BE2C (cell line): ENCODE measurements at regions not wholly inside any gene's neighbourhood (a gene's known extent, or its start where the extent isn't known, plus 50 kb on each side); places are given as distances from the start of the nearest gene placed in this dataset.
A peak's percentile ranks its signal among the peaks of the same experiment; 100 is the strongest.

Experiments
- DNase-seq: peaks from one replicate; pipeline ENCODE4 v3.0.0-alpha.2; 2020
- H3K27me3 ChIP-seq: fragments of 250-450 bp; sonication (Bioruptor Pico); 2 replicates; pipeline ENCODE4 v1.5.1; 2020; ENCODE audit warnings: mild to moderate bottlenecking
- H3K36me3 ChIP-seq: fragments of 250-450 bp; sonication (Bioruptor Pico); 2 replicates; pipeline ENCODE4 v1.5.1; 2020; ENCODE audit warnings: mild to moderate bottlenecking
- H3K4me1 ChIP-seq: fragments of 250-450 bp; sonication (Bioruptor Pico); 2 replicates; pipeline ENCODE4 v1.5.1; 2020
- H3K4me3 ChIP-seq: 2 replicates; pipeline ENCODE4 v1.5.1; 2011; ENCODE audit warnings: low read depth, low read length
- H3K9me3 ChIP-seq: fragments of 250-450 bp; sonication (Bioruptor Pico); 2 replicates; pipeline ENCODE4 v1.5.1; 2020
- TF ChIP-seq, protein P1 (sequence below): IDR thresholded peaks from 2 replicates; pipeline ENCODE4 v1.5.1; 2012; ENCODE audit warnings: mild to moderate bottlenecking, low read depth, low read length

DNA sequence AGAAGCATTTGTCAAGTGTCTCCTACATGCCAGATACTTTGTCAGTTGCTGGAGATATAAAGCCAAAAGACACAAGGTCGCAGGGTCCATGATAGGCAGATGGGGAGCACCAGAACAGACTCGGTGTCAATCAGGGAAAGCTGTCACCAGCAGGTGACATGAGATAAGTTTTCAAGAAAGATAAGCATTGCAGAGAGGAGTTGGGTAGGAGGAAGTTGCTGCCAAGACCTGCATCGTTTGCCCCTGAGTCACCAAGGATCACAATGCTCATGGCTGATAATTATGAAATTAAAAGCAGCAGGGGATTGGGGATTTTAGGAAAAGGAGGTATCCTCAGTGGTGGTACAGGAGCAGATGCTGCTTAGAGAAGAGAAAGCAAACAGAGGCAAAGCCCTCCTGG lies 551.1 kb upstream of the CDH11 start:
- H3K4me1 ChIP-seq, result no peaks in the 10 kb centered on the region
- no peak for DNase-seq
- H3K27me3 ChIP-seq, result no peaks in the 10 kb centered on the region
- no peaks in the 10 kb centered on the region for H3K36me3 ChIP-seq
- TF ChIP-seq, protein P1, sequence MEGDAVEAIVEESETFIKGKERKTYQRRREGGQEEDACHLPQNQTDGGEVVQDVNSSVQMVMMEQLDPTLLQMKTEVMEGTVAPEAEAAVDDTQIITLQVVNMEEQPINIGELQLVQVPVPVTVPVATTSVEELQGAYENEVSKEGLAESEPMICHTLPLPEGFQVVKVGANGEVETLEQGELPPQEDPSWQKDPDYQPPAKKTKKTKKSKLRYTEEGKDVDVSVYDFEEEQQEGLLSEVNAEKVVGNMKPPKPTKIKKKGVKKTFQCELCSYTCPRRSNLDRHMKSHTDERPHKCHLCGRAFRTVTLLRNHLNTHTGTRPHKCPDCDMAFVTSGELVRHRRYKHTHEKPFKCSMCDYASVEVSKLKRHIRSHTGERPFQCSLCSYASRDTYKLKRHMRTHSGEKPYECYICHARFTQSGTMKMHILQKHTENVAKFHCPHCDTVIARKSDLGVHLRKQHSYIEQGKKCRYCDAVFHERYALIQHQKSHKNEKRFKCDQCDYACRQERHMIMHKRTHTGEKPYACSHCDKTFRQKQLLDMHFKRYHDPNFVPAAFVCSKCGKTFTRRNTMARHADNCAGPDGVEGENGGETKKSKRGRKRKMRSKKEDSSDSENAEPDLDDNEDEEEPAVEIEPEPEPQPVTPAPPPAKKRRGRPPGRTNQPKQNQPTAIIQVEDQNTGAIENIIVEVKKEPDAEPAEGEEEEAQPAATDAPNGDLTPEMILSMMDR, result no peak
- 0 out of 2 replicates have a peak, but pooled peaks cover 3% of the 10 kb centered on the region for H3K9me3 ChIP-seq
- no peak overlapping the region for H3K4me3 ChIP-seq

GRCh38 chr16:65671071-65671470 lies 549.2 kb upstream of the CDH11 start:
- H3K9me3 ChIP-seq, result 0 out of 2 replicates have a peak, but pooled peaks cover 3% of the 10 kb centered on the region
- TF ChIP-seq, protein P1, result no peak
- DNase-seq, result no peak
- H3K36me3 ChIP-seq, result no peaks in the 10 kb centered on the region
- H3K27me3 ChIP-seq, result no peaks in the 10 kb centered on the region
- H3K4me1 ChIP-seq, result no peaks in the 10 kb centered on the region
- no peak overlapping the region for H3K4me3 ChIP-seq

- TF ChIP-seq, protein P1, result no peak
Observed at GRCh38 chr16:65668064-65668595, 546.3 kb upstream of the CDH11 start.

GRCh38 chr16:65667011-65667578 lies 545.2 kb upstream of the CDH11 start:
- DNase-seq, result no peak
- Histone ChIP-seq H3K4me1 (no peaks in the 10 kb centered on the region; the same call in none of the 2 replicates), H3K4me3 (no peak overlapping the region), H3K36me3 (no peaks in the 10 kb centered on the region), H3K9me3 (0 out of 2 replicates have a peak, but pooled peaks cover under 1% of the 10 kb centered on the region), H3K27me3 (no peaks in the 10 kb centered on the region)
- TF ChIP-seq, protein P1, result peak; percentile 35

More at GRCh38 chr16:65668064-65668595, 546.3 kb upstream of the CDH11 start:
- Histone ChIP-seq H3K27me3 (no peaks in the 10 kb centered on the region), H3K36me3 (no peaks in the 10 kb centered on the region), H3K4me3 (no peak overlapping the region), H3K4me1 (no peaks in the 10 kb centered on the region; the same call in 1 of the 2 replicates), H3K9me3 (0 out of 2 replicates have a peak, but pooled peaks cover 3% of the 10 kb centered on the region)
- no peak for DNase-seq

DNA sequence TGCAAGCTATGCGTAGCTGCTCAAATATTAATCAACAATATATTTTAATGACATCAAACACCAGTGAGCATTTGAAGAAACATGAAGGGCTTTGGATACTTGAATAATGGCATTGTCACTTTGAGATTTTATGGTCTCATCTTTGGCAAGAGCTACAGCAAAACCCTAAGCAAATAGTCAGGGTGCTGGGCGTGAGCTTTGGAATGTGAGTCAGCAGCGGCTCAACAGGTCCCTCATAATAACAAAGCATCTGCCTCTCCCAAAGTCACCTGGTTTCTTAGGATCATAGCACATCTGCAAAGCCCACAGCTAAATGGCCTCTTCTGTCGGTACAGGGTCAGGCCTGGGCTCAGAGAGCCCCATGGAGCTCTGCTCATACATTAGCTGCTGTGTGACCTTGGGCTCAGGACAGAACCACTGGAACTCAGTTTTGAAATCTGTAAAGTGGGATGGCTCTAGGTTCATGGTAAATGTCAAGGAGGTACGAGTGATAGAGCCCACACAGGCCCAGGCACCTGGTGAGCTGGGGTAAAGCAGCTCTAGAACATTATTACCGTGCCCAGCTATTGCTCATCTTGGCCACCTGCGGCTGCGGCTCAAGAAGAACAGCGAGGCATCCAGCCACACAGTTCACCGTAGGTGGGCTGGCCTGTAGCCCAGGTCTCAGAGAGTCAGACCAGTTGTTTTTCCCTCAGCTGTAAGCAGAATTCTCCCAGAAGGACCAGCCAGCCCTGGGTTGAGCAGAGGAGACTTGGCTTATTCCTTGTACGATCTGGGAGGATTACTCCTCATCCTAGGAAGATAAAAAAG lies 544.5 kb upstream of the CDH11 start:
- Histone ChIP-seq H3K4me1 (peaks cover 3% of the 10 kb centered on the region), H3K36me3 (no peaks in the 10 kb centered on the region), H3K4me3 (no peak overlapping the region), H3K27me3 (no peaks in the 10 kb centered on the region), H3K9me3 (no peaks in the 10 kb centered on the region)
- TF ChIP-seq, protein P1, result no peak
- DNase-seq, result no peak
